Natural killer cell treated with Interleukin-12 subunit alpha and Interleukin-12 subunit beta and Interleukin-15 and Interleukin-18, amount 100 ng/mL, for 72 hours (primary cell): ENCODE measurements at regions not wholly inside any gene's neighbourhood (a gene's known extent, or its start where the extent isn't known, plus 50 kb on each side); places are given as distances from the start of the nearest gene placed in this dataset.

Experiments
- ATAC-seq, 2 donors: fragments of 150-1000 bp; cut with Tn5 transposase in 1 of 2; sonication (Bioruptor Pico), chemical (Tn5 transposase) in 1 of 2; 2 replicates each; pipeline ENCODE4 v1.10.0; 2021
- DNase-seq: peaks from one replicate; pipeline ENCODE4 v3.0.0; 2022; ENCODE audit warnings: low spot score
- H3K27ac Mint-ChIP-seq, 2 donors: 1 replicate in 1 of 2; 2 replicates in 1 of 2; pipeline ENCODE4 v1.8.0; 2022; ENCODE audit warnings: mixed read lengths in 2 of 2, mild to moderate bottlenecking in 1 of 2, moderate library complexity in 1 of 2
- H3K27me3 Mint-ChIP-seq, 2 donors: 1 replicate in 1 of 2; 2 replicates in 1 of 2; pipeline ENCODE4 v1.8.0; 2022; ENCODE audit warnings: mixed read lengths in 2 of 2
- H3K36me3 Mint-ChIP-seq: one replicate; pipeline ENCODE4 v1.8.0; 2022; ENCODE audit warnings: mixed read lengths
- H3K4me1 Mint-ChIP-seq, 2 donors: 1 replicate in 1 of 2; 2 replicates in 1 of 2; pipeline ENCODE4 v1.8.0; 2022; ENCODE audit warnings: low read depth in 2 of 2, mixed read lengths in 2 of 2, mild to moderate bottlenecking in 1 of 2
- H3K4me3 Mint-ChIP-seq: one replicate; pipeline ENCODE4 v1.8.0; 2022; ENCODE audit warnings: mixed read lengths
- H3K9me3 Mint-ChIP-seq: 2 replicates; pipeline ENCODE4 v1.8.0; 2022; ENCODE audit warnings: mixed read lengths

DNA sequence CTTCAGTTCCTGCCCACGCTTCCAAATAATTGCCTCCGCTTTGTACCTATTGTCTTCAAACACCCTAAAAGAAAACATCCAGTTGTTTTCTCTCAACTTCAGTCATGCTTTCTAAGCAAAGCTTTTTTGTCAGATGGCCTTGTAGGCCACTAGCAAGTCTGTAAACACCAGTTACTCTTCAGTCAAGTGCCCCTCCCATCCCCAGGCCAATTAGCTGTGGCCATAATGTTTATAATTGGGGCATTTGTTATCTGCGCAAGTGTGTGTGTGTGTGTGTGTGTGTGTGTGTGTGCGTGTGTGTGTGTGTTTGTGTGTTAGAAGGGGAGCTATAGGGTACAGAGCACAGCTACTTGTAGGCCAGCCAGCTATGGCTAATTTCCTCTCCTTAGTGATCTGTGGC lies 272.4 kb upstream of the MARCKS start:
- Mint-ChIP-seq H3K4me3 (no peak overlapping the region), H3K36me3 (no peaks in the 10 kb centered on the region), H3K27ac (no peak overlapping the region), H3K4me1 (no peaks in the 10 kb centered on the region), H3K27me3 (peaks cover 0 to 6% of the 10 kb centered on the region in 2 donors), H3K9me3 (peaks cover 3% of the 10 kb centered on the region)
- ATAC-seq (no peak), DNase-seq (no peak)

DNA sequence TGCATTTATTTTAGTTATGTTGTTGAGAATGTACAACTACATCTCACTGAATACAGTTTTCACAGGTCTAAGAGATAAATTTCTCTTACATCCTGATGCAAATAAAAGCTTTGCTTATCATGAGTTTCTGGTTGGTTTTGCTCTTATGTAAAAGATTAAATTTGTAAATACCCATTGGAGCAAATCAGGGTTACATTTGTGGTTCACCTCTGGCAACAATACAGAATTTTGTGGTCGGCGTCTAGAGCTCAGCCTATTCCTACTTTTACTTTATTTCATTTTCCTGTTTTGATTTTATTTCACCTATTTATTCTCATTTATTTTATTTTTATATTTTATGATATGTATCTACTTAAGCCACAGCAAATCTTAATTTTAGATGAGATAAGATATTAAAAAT lies 271.9 kb upstream of the MARCKS start:
- Mint-ChIP-seq H3K4me3 (no peak overlapping the region), H3K9me3 (peaks cover 3% of the 10 kb centered on the region), H3K4me1 (no peaks in the 10 kb centered on the region), H3K36me3 (no peaks in the 10 kb centered on the region), H3K27me3 (peaks cover 0 to 6% of the 10 kb centered on the region in 2 donors), H3K27ac (no peak overlapping the region)
- DNase-seq (no peak), ATAC-seq (no peak)

DNA sequence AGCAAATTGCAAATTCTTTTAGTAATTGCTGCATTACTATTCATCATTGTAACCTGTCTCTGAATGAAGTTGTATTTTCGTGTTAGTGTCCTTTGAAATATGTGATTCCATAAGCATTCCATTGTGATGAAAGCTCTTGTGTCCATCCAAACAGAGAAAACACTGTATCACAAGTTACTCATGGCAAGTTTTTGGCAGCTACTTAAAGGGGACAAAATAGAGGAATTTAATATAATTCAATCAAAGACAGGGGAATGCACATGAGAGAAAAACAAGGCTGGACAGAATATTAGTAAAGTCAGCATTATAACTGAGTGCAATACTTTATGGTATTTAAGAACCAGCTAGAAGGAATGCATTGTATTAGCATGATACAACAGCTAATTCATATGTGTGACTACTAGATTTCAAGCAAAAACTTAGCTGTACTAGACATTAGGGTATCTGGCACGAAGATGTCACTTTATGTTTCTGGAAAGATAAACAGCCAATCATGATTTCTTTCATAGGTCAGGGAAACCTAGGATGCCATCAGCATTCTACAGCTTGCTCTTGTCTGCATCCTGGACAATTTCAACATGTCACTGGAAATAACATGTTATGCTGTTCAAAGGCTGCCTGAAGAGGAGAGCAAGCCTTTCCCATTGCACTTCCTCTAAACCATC lies 270.6 kb upstream of the MARCKS start:
- no peak overlapping the region for H3K27ac Mint-ChIP-seq
- no peaks in the 10 kb centered on the region for H3K36me3 Mint-ChIP-seq

DNA sequence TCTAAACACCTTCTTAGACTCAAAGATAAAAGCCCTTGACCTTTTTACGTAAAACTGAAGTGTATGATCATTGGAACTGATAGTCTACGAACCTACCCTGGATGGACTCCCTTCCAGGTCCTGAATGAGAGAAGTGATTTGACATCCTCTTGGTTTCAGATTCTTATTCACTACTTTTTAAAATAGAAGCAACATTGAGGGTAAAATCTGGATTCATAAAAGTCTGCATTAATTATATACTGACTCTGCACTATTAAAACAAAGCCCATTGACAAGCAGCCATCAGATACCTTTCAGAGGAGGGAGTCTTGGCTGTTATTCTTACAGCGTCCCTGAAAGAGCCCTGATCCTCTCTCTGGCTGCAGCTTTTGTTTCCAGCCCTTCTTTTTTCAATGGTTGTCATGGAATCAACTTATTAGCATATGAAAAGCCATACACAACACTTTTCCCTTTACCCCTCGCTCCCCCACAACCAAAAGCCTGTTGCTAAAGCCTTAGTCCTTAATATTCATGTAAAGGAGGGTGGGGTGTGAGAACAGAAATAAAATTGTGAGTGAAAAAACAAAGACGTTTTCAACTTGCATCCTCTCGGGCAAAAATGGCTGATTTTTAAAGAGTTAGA lies 270.0 kb upstream of the MARCKS start:
- Mint-ChIP-seq H3K9me3 (peaks cover 1% of the 10 kb centered on the region), H3K27ac (no peak overlapping the region), H3K4me1 (no peaks in the 10 kb centered on the region)

More for the DNA sequence above, 270.6 kb upstream of the MARCKS start:
- ATAC-seq (no peak), DNase-seq (no peak)
- Mint-ChIP-seq H3K4me1 (no peaks in the 10 kb centered on the region), H3K27me3 (peaks cover 0 to 6% of the 10 kb centered on the region in 2 donors), H3K9me3 (peaks cover 3% of the 10 kb centered on the region), H3K4me3 (no peak overlapping the region)

DNA sequence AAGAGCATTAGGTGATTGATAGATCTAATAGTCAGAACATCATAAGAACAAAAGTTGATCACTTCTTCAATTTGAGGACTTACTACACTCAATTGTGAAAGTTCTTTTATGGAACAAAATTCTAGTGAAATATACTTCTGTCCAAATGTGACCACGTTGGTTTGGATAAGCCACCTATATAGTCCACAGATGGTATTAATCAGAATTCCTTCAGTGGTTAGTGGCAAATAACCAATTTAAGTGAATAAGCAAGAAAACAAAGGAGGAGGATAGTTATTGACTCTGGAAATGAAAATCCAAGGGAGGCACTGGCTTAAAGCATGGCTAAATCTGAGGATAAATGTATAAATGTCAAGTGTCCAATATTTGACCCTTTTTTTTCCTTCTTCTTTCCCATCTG lies 268.5 kb upstream of the MARCKS start:
- no peaks in the 10 kb centered on the region for H3K36me3 Mint-ChIP-seq
- DNase-seq (no peak), ATAC-seq (no peak)
- no peak overlapping the region for H3K4me3 Mint-ChIP-seq
- H3K27ac Mint-ChIP-seq, result no peak overlapping the region
- peaks cover 0 to 6% of the 10 kb centered on the region in 2 donors for H3K27me3 Mint-ChIP-seq
- H3K9me3 Mint-ChIP-seq, result no peaks in the 10 kb centered on the region
- no peaks in the 10 kb centered on the region for H3K4me1 Mint-ChIP-seq

More for the DNA sequence above, 270.0 kb upstream of the MARCKS start:
- Mint-ChIP-seq H3K4me3 (no peak overlapping the region), H3K36me3 (no peaks in the 10 kb centered on the region), H3K27me3 (peaks cover 0 to 6% of the 10 kb centered on the region in 2 donors)
- ATAC-seq, result no peak
- DNase-seq, result no peak

DNA sequence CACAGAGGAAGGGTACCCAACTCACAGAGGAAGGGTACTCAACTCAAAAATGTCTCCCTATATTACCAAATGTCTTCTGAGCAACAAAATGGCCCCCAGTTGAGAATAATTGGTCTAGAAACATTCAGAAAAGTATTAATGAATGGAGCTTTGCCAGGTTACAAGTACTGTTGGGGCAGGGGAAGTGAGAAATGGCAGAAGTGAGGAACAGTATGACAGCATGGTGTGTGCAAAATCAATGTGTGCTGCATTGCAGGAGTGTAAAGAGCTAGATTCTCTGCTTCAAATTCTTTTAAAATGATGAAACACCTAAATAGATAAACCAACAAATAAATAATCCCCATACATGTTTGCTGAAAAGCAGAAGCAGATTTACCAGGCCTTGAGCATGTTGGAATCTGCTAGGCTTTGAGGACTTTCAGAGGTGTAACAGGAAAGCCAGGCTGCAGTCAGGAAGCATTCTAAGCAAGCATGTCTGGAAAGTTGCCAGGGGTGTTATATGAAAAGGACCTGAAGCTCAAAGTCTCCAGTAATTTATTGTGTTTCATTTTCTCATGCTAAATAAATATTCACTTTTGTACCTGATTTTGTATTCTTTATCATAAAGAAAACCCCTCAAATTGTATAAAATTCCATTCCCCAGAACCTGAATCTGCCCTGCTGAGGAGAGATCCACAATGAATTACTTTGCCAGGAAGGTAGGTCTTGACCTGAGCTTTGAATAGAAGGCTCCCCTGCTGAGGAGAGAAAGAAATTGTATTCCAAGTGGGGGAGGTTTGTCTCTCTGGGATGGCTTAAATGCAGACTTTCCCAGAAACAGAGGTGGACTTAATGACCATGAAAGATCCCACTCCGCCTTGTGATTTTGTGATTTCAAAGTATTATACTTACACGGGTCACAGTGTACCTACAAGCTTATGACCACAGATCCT lies 265.0 kb upstream of the MARCKS start:
- ATAC-seq, result no peak
- Mint-ChIP-seq H3K4me1 (no peaks in the 10 kb centered on the region), H3K27ac (no peak overlapping the region), H3K36me3 (no peaks in the 10 kb centered on the region), H3K27me3 (no peaks in the 10 kb centered on the region), H3K9me3 (no peaks in the 10 kb centered on the region), H3K4me3 (no peak overlapping the region)
- no peak for DNase-seq

DNA sequence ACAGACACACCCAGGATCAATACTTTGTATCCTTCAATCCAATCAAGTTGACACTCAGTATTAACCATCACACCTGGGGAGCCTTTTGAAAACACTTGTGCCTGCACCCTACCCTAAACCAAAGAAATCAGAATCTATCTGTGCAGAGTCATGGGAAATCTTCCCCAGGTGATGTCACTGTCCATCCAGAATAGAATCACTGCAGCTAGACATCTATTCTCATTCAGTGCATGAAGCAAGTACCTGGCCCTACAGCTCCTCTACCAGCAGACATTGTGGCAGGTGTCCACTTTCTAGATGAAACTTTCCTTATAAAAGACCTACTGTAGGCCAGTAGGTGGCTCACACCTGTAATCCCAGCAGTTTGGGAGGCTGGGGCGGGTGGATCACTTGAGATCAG lies 262.4 kb upstream of the MARCKS start:
- ATAC-seq (no peak), DNase-seq (no peak)
- H3K36me3 Mint-ChIP-seq, result no peaks in the 10 kb centered on the region
- no peak overlapping the region for H3K27ac Mint-ChIP-seq
- peaks cover 9% of the 10 kb centered on the region for H3K9me3 Mint-ChIP-seq
- H3K4me1 Mint-ChIP-seq, result no peaks in the 10 kb centered on the region
- H3K27me3 Mint-ChIP-seq, result no peaks in the 10 kb centered on the region
- H3K4me3 Mint-ChIP-seq, result no peak overlapping the region

DNA sequence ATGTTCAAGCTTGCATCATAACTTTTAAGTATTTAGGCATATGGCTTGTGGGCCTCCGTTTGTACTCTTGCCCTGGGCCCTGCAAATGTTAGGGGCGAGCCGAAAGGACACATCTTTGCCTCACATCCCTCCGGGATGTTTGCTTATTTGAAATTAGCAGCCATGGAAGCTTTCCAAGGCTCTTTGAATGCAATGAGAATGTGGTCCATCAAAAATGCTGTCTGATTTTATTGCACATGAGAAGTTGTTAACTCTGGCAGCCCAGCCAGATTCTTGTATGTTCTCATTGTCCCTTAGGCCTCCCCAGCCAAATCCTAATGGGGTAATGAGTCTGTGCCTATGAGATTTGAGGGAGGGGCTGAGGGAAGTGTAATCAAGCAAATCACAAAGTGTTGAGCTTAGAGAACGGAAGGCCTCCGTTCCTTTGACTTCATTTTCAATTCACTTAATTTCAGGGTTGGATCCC lies 261.2 kb upstream of the MARCKS start:
- no peak overlapping the region for H3K27ac Mint-ChIP-seq
- DNase-seq (no peak), ATAC-seq (no peak)
- H3K4me1 Mint-ChIP-seq, result no peaks in the 10 kb centered on the region
- peaks cover 9% of the 10 kb centered on the region for H3K9me3 Mint-ChIP-seq
- H3K27me3 Mint-ChIP-seq, result no peaks in the 10 kb centered on the region
- H3K36me3 Mint-ChIP-seq, result no peaks in the 10 kb centered on the region
- no peak overlapping the region for H3K4me3 Mint-ChIP-seq

DNA sequence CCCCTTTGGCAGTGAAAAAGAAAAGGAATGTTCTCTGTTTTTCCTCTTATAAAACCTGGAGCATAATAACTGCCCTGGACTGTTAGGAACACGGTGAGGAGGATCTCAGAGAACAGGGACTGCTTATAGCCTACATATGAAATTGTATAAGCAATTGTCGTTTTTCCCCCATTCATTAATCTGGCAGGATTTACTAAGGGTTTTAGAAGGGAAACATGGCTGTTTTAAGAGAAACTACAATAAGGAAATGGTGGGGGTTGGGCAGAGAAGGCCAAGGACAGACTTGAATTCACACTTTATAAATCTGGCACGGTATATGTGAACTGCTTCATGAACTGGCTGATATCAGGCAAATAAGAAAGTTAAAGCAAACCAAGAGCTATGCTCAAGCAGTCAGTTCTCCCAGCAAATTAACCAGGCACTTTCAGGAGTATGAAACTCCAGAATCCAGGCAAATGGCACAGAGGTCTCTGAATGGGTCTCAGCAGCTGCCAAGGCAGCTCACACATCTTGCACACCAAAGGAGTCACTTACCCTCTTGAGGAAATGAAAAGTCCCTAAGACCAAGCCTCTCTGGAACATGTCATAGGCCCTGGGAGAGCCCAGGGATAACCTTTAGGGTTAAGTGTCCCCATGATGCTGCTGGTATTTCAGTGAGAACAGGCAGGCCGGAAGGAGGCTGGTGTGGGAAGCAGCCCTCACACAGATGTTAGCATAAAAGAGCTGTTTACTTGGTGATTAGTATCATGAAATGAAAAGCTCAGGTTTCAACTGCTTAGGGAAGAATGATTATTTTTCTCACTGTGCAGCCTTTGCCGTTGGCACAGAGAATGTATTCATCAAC lies 260.5 kb upstream of the MARCKS start:
- no peaks in the 10 kb centered on the region for H3K27me3 Mint-ChIP-seq
- H3K4me3 Mint-ChIP-seq, result no peak overlapping the region
- H3K36me3 Mint-ChIP-seq, result no peaks in the 10 kb centered on the region
- H3K9me3 Mint-ChIP-seq, result peaks cover 9% of the 10 kb centered on the region
- H3K27ac Mint-ChIP-seq, result no peak overlapping the region
- DNase-seq (no peak), ATAC-seq (no peak)
- H3K4me1 Mint-ChIP-seq, result no peaks in the 10 kb centered on the region

DNA sequence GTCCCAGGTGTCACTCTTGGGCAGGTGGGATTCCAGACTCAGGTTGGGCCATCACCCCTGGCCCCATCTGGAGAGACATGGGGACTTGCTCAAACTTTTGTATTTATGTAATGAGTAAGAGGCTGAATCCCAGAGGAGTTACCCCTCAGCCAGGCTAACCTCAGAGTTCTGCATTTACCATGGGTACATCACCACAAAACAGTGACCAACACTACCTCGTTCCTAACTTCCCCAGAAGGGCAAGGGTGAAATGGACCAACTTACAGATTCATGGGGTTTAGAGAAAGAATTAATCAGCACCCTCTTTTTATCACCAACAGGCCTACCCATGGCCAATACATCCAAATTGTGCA lies 259.9 kb upstream of the MARCKS start:
- Mint-ChIP-seq H3K27ac (no peak overlapping the region), H3K4me3 (no peak overlapping the region), H3K4me1 (no peaks in the 10 kb centered on the region), H3K27me3 (no peaks in the 10 kb centered on the region), H3K9me3 (peaks cover 9% of the 10 kb centered on the region), H3K36me3 (no peaks in the 10 kb centered on the region)
- DNase-seq, result no peak
- ATAC-seq, result no peak

DNA sequence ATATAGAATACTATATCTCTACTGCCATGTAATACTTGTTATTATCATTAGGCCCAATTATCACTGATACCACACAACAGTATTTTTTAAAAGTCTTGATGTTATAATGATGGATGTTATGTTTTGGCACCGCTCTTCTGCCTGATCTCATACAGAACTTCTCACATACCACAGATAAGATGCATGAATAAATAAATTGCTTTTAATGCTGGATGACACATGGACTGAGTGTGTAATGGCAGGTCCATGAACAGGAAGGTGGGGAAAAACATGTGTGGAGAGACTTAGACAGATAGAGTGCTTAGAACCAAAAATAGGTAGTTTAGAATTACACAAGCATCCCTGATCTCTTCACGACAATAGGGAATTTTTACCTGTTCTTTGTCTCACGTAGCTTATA lies 258.4 kb upstream of the MARCKS start:
- no peak for DNase-seq
- peaks cover 0 to 2% of the 10 kb centered on the region in 2 donors for H3K27me3 Mint-ChIP-seq
- peaks cover 11% of the 10 kb centered on the region for H3K9me3 Mint-ChIP-seq
- ATAC-seq, result no peak
- no peak overlapping the region for H3K4me3 Mint-ChIP-seq
- no peaks in the 10 kb centered on the region for H3K4me1 Mint-ChIP-seq
- H3K27ac Mint-ChIP-seq, result no peak overlapping the region
- no peaks in the 10 kb centered on the region for H3K36me3 Mint-ChIP-seq

DNA sequence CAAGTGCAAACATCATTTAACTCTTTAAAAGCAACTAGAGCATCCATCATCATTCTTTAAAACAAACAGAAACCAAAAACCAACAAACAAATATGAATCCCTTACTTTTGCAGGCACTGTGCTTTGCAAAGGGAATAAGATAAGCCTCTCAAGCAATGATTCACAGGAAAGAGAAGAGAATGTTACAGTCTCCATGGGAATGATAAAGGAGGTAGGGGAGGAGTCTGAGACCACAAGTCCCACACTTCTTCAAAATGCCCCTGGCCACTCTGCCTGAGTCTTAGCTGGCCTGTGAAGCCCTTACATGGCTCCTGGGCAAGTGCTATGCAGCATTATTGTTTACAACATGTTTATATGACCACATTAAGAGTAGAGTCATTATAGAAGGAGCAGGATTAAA lies 257.7 kb upstream of the MARCKS start:
- Mint-ChIP-seq H3K9me3 (peaks cover 11% of the 10 kb centered on the region), H3K27me3 (peaks cover 0 to 6% of the 10 kb centered on the region in 2 donors), H3K4me1 (no peaks in the 10 kb centered on the region), H3K36me3 (no peaks in the 10 kb centered on the region), H3K27ac (no peak overlapping the region), H3K4me3 (no peak overlapping the region)
- no peak for DNase-seq
- no peak for ATAC-seq

DNA sequence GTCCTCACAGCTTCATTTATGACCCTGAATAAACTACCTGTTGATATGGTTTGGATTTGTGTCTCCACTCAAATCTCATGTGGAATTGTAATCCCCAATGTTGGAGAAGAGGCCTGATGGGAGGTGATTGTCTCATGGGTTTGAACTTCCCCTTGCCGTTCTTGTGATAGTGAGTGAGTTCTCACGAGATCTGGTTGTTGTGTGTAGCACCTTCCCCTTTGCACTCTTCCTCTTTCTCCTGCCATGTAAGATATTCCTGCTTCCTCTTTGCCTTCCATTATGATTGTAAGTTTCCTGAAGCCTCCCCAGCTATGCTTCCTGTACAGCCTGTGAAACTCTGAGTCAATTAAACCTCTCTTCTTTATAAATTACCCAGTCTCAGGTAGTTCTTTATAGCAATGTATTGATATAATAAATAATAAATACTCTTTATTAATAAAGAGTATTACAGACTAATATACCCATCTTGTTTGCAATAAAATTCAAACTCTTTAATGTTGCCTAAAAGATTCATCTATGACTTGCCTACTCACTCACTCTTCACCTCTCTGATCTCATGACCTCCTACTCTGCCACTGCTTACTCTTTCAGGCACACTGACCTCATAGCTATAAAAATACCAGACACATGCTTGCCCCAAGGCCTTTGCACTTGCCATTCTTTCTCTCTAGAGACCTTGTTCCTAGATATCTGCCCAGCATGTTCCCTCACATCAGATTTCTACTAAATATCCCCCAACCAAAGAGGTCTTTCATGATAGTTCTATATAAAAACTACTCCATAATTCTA lies 256.4 kb upstream of the MARCKS start:
- H3K36me3 Mint-ChIP-seq, result no peaks in the 10 kb centered on the region
- H3K4me3 Mint-ChIP-seq, result no peak overlapping the region
- peaks cover 0 to 6% of the 10 kb centered on the region in 2 donors for H3K27me3 Mint-ChIP-seq
- no peaks in the 10 kb centered on the region for H3K4me1 Mint-ChIP-seq
- no peak for ATAC-seq
- H3K9me3 Mint-ChIP-seq, result peaks cover 14% of the 10 kb centered on the region
- no peak overlapping the region for H3K27ac Mint-ChIP-seq
- DNase-seq, result no peak
